RWPE2 (cell line): ENCODE measurements at regions not wholly inside any gene's neighbourhood (a gene's known extent, or its start where the extent isn't known, plus 50 kb on each side); places are given as distances from the start of the nearest gene placed in this dataset.
"Not testable (repeated sequence)": the region's sequence is repeated elsewhere in the genome, so short reads cannot be mapped to it uniquely, and the experiment has no call there.

Source experiments
- ATAC-seq: fragments of 200-7000 bp; cut with Tn5 transposase; 3 replicates; pipeline ENCODE4 v1.9.1; 2021; ENCODE audit warnings: low read depth
- DNase-seq: peaks from one replicate; pipeline ENCODE4 v3.0.0-alpha.2; 2020; ENCODE audit warnings: low spot score
- H3K27ac ChIP-seq: fragments of 450-650 bp; 2 replicates; pipeline ENCODE4 v1.5.1; 2017; ENCODE audit warnings: mild to moderate bottlenecking; ENCODE audit not compliant: poor library complexity, severe bottlenecking
- H3K27me3 ChIP-seq: fragments of 250-450 bp; sonication (Bioruptor Pico); 2 replicates; pipeline ENCODE4 v1.5.1; 2021; ENCODE audit warnings: mild to moderate bottlenecking, moderate library complexity; ENCODE audit not compliant: insufficient read depth, poor library complexity, severe bottlenecking
- H3K36me3 ChIP-seq: fragments of 250-450 bp; sonication (Bioruptor Pico); 2 replicates; pipeline ENCODE4 v1.5.1; 2020; ENCODE audit warnings: low read depth, mild to moderate bottlenecking, moderate library complexity
- H3K4me1 ChIP-seq: fragments of 250-450 bp; sonication (Bioruptor Pico); 2 replicates; pipeline ENCODE4 v1.5.1; 2021; ENCODE audit warnings: mild to moderate bottlenecking, moderate library complexity; ENCODE audit not compliant: insufficient read depth, poor library complexity, severe bottlenecking
- H3K4me3 ChIP-seq: fragments of 250-450 bp; sonication (Bioruptor Pico); 2 replicates; pipeline ENCODE4 v1.5.1; 2021; ENCODE audit warnings: mild to moderate bottlenecking, moderate library complexity; ENCODE audit not compliant: severe bottlenecking
- H3K9me3 ChIP-seq: fragments of 250-450 bp; sonication (Bioruptor Pico); 2 replicates; pipeline ENCODE4 v1.5.1; 2021; ENCODE audit warnings: mild to moderate bottlenecking, moderate library complexity; ENCODE audit not compliant: severe bottlenecking
- TF ChIP-seq, protein P1 (sequence below): fragments of 450-650 bp; IDR thresholded peaks from one replicate; pipeline ENCODE4 v1.5.1; 2017; ENCODE audit warnings: mild to moderate bottlenecking, moderate library complexity; ENCODE audit not compliant: poor library complexity, severe bottlenecking

DNA sequence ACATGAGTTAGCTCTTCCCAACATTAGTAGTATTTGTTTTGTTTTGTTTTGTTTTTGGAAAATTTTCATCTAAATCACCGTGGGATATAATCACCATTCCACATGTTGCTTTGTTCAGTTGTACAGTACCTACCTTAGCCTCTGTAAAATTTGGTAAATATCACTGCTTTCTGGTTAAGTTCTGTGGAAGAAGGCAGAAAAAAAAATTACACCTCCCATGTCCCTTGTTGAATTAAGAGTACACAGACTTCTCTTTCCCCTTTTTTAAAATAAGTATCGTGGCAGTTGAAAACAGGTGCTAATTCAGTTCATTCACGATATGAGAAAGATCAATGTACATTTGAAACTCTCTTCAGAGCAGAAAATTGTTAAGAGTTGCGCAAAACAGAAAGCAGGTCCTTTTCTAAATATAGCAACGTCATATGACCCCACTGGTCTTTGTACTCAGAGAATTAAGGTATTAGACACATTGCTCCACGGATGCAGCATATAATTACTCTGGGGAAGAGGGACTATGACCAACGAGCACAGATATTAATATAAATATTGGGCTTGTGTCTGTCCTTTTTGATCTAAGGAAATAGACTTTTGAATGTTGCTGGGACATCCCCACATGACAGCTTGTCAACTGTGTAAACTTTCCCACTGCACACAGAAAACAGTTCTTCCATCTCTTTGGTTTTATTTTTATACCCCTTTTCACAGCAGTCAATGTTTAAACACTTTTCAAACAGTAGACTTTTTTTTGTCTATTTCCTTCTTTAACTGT is 58.6 kb upstream of the ZNF217 start:
- ATAC-seq (no peak), DNase-seq (no peak)
- no peak overlapping the region for H3K4me3 ChIP-seq
- H3K36me3 ChIP-seq = no peaks in the 10 kb centered on the region
- no peaks in the 10 kb centered on the region for H3K9me3 ChIP-seq
- H3K27me3 ChIP-seq = no peaks in the 10 kb centered on the region
- no peak overlapping the region for H3K27ac ChIP-seq
- H3K4me1 ChIP-seq = peaks cover 20% of the 10 kb centered on the region
- TF ChIP-seq, protein P1, sequence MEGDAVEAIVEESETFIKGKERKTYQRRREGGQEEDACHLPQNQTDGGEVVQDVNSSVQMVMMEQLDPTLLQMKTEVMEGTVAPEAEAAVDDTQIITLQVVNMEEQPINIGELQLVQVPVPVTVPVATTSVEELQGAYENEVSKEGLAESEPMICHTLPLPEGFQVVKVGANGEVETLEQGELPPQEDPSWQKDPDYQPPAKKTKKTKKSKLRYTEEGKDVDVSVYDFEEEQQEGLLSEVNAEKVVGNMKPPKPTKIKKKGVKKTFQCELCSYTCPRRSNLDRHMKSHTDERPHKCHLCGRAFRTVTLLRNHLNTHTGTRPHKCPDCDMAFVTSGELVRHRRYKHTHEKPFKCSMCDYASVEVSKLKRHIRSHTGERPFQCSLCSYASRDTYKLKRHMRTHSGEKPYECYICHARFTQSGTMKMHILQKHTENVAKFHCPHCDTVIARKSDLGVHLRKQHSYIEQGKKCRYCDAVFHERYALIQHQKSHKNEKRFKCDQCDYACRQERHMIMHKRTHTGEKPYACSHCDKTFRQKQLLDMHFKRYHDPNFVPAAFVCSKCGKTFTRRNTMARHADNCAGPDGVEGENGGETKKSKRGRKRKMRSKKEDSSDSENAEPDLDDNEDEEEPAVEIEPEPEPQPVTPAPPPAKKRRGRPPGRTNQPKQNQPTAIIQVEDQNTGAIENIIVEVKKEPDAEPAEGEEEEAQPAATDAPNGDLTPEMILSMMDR = no peak

DNA sequence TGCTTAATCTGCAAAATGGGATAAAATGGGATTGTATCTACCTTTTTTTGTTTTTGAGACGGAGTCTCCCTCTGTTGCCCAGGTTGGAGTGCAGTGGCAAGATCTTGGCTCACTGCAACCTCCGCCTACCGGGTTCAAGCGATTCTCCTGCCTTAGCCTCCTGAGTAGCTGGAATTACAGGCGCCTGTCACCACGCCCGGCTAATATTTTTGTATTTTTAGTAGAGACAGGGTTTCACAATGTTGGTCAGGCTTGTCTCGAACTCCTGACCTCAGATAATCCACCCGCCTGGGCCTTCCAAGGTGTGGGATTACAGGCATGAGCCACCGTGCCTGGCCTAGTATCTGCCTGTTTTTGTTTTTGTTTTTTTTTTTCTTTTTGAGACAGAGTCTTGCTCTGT is 55.9 kb upstream of the ZNF217 start:
- not testable (repeated sequence) for H3K36me3 ChIP-seq, H3K9me3 ChIP-seq, H3K27me3 ChIP-seq, H3K27ac ChIP-seq, H3K4me3 ChIP-seq, DNase-seq, ATAC-seq, H3K4me1 ChIP-seq

DNA sequence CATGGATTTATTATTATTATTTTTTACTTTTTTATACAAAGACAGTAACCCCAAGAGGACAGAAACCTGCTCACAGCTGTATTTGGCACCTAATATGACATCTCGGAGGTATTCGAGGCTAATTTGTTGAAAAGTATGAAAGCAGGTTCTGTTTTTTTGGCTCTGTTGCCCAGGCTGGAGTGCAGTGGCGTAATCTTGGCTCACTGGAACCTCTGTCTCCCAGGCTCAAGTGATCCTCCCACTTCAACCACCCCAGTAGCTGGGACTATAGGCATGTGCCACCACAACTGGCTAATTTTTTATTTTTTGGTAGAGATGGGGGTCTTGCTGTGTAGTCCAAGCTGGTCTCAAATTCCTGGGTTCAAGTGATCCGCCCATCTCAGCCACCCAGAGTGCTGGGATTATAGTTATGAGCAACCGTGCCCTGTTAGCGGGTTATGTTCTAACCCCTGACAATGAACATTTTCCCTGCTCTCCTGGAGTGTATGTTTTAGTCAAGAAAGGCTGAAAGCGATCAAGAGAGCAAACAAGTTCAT is 53.7 kb upstream of the ZNF217 start:
- Histone ChIP-seq H3K4me1 (peaks cover 19% of the 10 kb centered on the region), H3K27ac (no peak overlapping the region)

DNA sequence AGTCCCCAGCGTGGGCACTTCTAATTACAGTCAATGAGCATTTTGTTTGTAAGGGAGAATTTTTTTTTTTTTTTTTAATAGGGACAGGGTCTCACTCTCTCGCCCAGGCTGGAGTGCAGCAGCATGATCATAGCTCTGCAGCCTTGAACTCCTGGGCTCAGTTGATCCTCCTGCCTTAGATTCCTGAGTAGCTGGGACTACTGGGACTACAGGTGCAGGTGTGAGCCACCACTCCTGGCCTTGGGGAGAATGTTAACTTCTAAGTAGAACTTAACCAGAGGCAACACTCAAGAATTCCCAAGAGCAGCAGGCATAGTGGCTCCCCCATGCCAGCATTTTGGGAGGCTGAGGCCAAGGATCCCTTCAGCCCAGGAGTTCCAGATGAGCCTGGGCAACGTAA is 52.9 kb upstream of the ZNF217 start:
- TF ChIP-seq, protein P1 = no peak
- no peaks in the 10 kb centered on the region for H3K9me3 ChIP-seq
- H3K4me1 ChIP-seq = peaks cover 21% of the 10 kb centered on the region
- H3K36me3 ChIP-seq = no peaks in the 10 kb centered on the region
- H3K27me3 ChIP-seq = no peaks in the 10 kb centered on the region
- H3K4me3 ChIP-seq = no peak overlapping the region
- DNase-seq = no peak
- ATAC-seq = no peak
- no peak overlapping the region for H3K27ac ChIP-seq

More for the DNA sequence above, 53.7 kb upstream of the ZNF217 start:
- Histone ChIP-seq H3K27me3 (no peaks in the 10 kb centered on the region), H3K36me3 (no peaks in the 10 kb centered on the region), H3K4me3 (no peak overlapping the region), H3K9me3 (no peaks in the 10 kb centered on the region)
- DNase-seq (no peak), ATAC-seq (no peak)
- TF ChIP-seq, protein P1 = no peak

DNA sequence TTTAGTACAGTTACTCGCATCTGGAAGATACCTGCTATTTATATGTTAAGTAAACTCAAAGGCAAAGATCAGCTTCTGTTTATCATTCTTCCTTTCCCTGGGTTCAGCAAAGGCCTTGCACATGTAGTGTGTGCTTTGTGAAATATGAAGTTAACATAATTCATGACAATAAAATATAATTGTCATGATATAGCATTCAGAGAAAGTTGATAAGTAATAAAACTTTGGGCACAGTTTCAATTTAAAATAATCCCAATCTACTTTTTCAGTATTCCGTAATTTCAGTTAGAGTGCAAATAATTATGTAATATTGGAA is 51.9 kb upstream of the ZNF217 start:
- DNase-seq = no peak
- Histone ChIP-seq H3K27ac (no peak overlapping the region), H3K4me1 (peaks cover 21% of the 10 kb centered on the region), H3K36me3 (no peaks in the 10 kb centered on the region), H3K9me3 (no peaks in the 10 kb centered on the region), H3K4me3 (no peak overlapping the region), H3K27me3 (no peaks in the 10 kb centered on the region)
- TF ChIP-seq, protein P1 = no peak
- ATAC-seq = no peak

DNA sequence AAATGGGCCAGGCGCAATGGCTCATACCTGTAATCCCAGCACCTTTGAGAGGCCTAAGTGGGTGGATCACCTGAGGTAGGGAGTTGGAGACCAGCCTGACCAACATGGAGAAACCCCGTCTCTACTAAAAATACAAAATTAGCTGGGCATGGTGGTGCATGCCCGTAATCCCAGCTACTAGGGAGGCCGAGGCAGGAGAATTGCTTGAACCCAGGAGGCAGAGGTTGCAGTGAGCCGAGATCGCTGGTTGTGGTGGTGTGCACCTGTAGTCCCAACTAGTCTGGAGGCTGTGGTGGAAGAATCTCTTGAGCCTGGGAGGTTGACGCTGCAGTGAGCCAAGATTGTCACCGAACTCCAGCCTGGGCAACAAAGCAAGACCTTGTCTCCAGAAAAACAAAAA is 50.5 kb upstream of the ZNF217 start:
- peaks cover 21% of the 10 kb centered on the region for H3K4me1 ChIP-seq
- H3K9me3 ChIP-seq, H3K4me3 ChIP-seq, H3K27me3 ChIP-seq, H3K36me3 ChIP-seq, ATAC-seq: not testable (repeated sequence)
- H3K27ac ChIP-seq = peak overlapping the region; percentile 96
- DNase-seq = peak; percentile 50
